ENCODE measurements at regions not wholly inside any gene's neighbourhood (a gene's known extent, or its start where the extent isn't known, plus 50 kb on each side); places are given as distances from the start of the nearest gene placed in this dataset.

DNA sequence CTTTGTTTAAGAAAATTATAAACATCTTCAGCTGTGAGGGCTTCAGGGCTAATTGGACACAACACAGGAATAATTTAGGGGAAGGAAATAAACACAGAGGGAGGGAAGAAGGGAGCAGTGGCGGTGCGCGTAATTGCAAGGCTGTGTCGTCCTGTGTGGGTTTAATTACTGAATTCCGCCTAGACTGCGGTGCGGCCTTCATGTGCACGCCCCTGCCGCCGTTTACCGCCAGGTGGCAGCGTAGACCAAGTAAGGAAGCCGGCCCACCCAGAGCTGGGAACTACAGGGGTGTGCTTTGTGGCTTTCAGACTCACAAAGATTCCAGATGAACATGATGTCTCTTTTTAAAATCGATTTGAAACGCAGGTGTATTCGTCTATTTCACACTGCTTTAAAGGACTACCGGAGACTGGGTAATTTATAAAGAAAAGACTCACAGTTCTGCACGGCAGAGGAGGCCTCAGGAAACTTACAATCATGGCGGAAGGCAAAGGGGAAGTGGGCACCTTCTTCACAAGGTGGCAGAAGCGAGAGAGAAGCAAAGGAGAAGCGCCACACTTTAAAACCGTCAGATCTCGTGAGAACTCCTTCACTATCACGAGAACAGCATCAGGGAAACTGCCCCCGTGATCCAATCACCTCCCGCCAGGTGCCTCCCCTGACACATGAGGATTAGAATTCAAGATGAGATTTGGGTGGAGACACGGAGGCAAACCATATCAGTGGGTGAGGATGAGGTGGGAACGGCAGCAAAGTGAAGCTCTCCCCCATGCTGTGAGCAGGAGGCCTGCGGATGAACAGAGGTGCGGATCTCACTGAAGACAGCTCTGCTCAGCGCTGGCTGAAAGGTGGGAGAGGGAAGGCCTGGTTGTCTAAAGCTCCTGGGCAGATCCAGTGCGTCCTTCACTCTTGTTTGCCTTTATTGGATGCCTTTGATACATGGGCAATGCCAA, 222.0 kb upstream of the PDE10A start:
- dilution Hi-C loops (cut with MboI; ENCODE audit: extremely low pct_ligation_motif_present, low sequenced_read_pairs) (no loop called here), intact Hi-C loops (cut with micrococcal nuclease) (loop anchor here (1.0 kb wide), 2 partner anchors 213 to 221 kb away; no protein-coding TSS in a partner anchor)
- DNase-seq (ENCODE audit: low read depth, low spot score) = peak; percentile 59
- Histone ChIP-seq H3K4me3 (replicated peaks in 1 of 3; ENCODE audit: insufficient read depth in 1 of 3, low read depth in 1 of 3, low read length in 3 of 3) (no peak overlapping the region), H4K20me1 (replicated peaks; ENCODE audit: control insufficient read depth, extremely low read depth, insufficient read depth, low read length) (no peaks in the 10 kb centered on the region), H3K27me3 (ENCODE audit: control insufficient read depth in 2 of 2, insufficient read depth in 2 of 2, low read length in 2 of 2) (no peaks in the 10 kb centered on the region), H3K9ac (replicated peaks; ENCODE audit: extremely low read depth, insufficient read depth, low read length) (no peak overlapping the region), H3K9me1 (replicated peaks; ENCODE audit: control insufficient read depth, extremely low read depth, insufficient read depth, low read length) (no peaks in the 10 kb centered on the region), H2AFZ (ENCODE audit: low read depth, low read length) (no peak overlapping the region), H3K27ac (ENCODE audit: insufficient read depth, low read depth, low read length) (no peak overlapping the region), H3K4me1 (ENCODE audit: control insufficient read depth, extremely low read depth, insufficient read depth, low read length) (no peaks in the 10 kb centered on the region), H3K36me3 (ENCODE audit: control insufficient read depth in 2 of 2, extremely low read depth in 1 of 2, insufficient read depth in 2 of 2, low read length in 2 of 2) (no peaks in the 10 kb centered on the region), H3K4me2 (ENCODE audit: insufficient read depth, low read length) (no peak overlapping the region), H3K9me3 (replicated peaks; ENCODE audit: control insufficient read depth, insufficient read depth, low read length) (no peaks in the 10 kb centered on the region), H3K79me2 (ENCODE audit: control insufficient read depth, insufficient read depth, low read length) (no peaks in the 10 kb centered on the region)
- POLR2A ChIA-PET = no interaction called here
- BruUV-seq (replicated peaks) = no TSS peak
- FAIRE-seq = peak; percentile 85
- CTCF ChIA-PET = interaction anchor here (0.6 to 4.3 kb wide), 10 partner anchors 11 to 516 kb away, joined by 3 to 79 read pairs (median 4); no protein-coding TSS in a partner anchor
- TF ChIP-seq, protein P1, sequence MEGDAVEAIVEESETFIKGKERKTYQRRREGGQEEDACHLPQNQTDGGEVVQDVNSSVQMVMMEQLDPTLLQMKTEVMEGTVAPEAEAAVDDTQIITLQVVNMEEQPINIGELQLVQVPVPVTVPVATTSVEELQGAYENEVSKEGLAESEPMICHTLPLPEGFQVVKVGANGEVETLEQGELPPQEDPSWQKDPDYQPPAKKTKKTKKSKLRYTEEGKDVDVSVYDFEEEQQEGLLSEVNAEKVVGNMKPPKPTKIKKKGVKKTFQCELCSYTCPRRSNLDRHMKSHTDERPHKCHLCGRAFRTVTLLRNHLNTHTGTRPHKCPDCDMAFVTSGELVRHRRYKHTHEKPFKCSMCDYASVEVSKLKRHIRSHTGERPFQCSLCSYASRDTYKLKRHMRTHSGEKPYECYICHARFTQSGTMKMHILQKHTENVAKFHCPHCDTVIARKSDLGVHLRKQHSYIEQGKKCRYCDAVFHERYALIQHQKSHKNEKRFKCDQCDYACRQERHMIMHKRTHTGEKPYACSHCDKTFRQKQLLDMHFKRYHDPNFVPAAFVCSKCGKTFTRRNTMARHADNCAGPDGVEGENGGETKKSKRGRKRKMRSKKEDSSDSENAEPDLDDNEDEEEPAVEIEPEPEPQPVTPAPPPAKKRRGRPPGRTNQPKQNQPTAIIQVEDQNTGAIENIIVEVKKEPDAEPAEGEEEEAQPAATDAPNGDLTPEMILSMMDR (IDR thresholded peaks at IDR 0.05; ENCODE audit: extremely low read depth in 1 of 2, insufficient read depth in 1 of 2, low read depth in 1 of 2, low read length in 2 of 2) = peak; percentile 81 to 88
- no peak for TF ChIP-seq POLR2A (IDR thresholded peaks at IDR 0.05; ENCODE audit: low read depth, low read length)

DNA sequence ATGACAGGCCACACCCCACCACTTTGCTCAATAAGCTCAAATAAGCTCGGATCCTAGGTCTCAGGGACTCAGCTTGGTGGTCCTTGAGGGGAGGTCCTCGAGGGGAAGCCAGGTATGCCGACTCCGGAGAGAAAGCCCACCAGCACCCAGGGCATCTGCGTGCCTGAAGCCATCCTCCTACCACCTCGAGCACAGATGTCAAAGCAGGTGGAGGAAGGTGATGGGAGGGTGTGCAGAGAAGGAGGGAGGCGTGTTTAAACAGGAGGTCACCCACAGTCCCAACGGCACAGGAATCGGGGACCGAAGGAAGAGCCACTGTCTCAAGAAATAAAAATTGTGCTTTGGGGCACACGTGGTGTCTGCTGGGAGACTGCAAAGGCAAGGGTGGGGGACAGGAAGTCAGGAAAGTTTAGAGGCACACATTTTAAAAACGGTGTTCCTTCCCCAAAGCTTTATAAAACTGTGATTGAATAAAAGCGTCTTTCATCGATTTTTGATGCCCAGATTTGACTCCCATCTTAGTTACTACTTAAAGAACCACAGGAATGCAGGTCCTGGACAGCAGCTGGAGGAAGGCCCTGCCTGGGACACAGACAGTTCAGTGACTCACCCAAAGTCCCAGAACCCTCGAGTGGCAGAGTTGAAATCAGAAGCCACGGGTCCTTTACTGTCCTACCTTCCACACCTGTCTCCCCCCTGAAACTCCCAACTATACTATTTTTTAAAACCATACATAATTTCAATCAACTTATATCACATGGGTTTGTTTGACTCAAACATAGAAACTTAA, 221.0 kb upstream of the PDE10A start:
- no peaks in the 10 kb centered on the region for H3K4me1 ChIP-seq (ENCODE audit: control insufficient read depth, extremely low read depth, insufficient read depth, low read length)
- H3K9ac ChIP-seq (replicated peaks; ENCODE audit: extremely low read depth, insufficient read depth, low read length) = no peak overlapping the region
- no peak overlapping the region for H2AFZ ChIP-seq (ENCODE audit: low read depth, low read length)
- no peaks in the 10 kb centered on the region for H3K9me3 ChIP-seq (replicated peaks; ENCODE audit: control insufficient read depth, insufficient read depth, low read length)
- no peaks in the 10 kb centered on the region for H3K27me3 ChIP-seq (ENCODE audit: control insufficient read depth in 2 of 2, insufficient read depth in 2 of 2, low read length in 2 of 2)
- no peaks in the 10 kb centered on the region for H3K36me3 ChIP-seq (ENCODE audit: control insufficient read depth in 2 of 2, extremely low read depth in 1 of 2, insufficient read depth in 2 of 2, low read length in 2 of 2)
- no peaks in the 10 kb centered on the region for H3K79me2 ChIP-seq (ENCODE audit: control insufficient read depth, insufficient read depth, low read length)
- no peak overlapping the region for H3K4me2 ChIP-seq (ENCODE audit: insufficient read depth, low read length)
- intact Hi-C loops (cut with micrococcal nuclease) = no loop called here
- no peaks in the 10 kb centered on the region for H3K9me1 ChIP-seq (replicated peaks; ENCODE audit: control insufficient read depth, extremely low read depth, insufficient read depth, low read length)
- POLR2A ChIA-PET = no interaction called here
- no peak overlapping the region for H3K4me3 ChIP-seq (replicated peaks in 1 of 3; ENCODE audit: insufficient read depth in 1 of 3, low read depth in 1 of 3, low read length in 3 of 3)
- DNase-seq (ENCODE audit: low read depth, low spot score) = no peak
- H4K20me1 ChIP-seq (replicated peaks; ENCODE audit: control insufficient read depth, extremely low read depth, insufficient read depth, low read length) = no peaks in the 10 kb centered on the region
- dilution Hi-C loops (cut with MboI; ENCODE audit: extremely low pct_ligation_motif_present, low sequenced_read_pairs) = no loop called here
- BruUV-seq (replicated peaks) = no TSS peak
- TF ChIP-seq JUN (IDR thresholded peaks at IDR 0.05; ENCODE audit: borderline replicate concordance, insufficient read depth, insufficient read length, low read depth) = no peak
- TF ChIP-seq, protein P2, sequence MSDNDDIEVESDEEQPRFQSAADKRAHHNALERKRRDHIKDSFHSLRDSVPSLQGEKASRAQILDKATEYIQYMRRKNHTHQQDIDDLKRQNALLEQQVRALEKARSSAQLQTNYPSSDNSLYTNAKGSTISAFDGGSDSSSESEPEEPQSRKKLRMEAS (IDR thresholded peaks at IDR 0.05; ENCODE audit: insufficient read depth, insufficient read length) = no peak
- TF ChIP-seq POLR2A (IDR thresholded peaks at IDR 0.05; ENCODE audit: low read depth, low read length) = no peak
- no peak for TF ChIP-seq POLR2AphosphoS5 (IDR thresholded peaks at IDR 0.05; ENCODE audit: insufficient read depth, low read depth, low read length)
- no peak for TF ChIP-seq MYC (IDR thresholded peaks at IDR 0.05; ENCODE audit: low read depth, low read length)
- no peak for TF ChIP-seq EZH2 (IDR thresholded peaks at IDR 0.05; ENCODE audit: borderline replicate concordance, low read depth, low read length, severe bottlenecking)
- TF ChIP-seq GATA2 (IDR thresholded peaks at IDR 0.05; ENCODE audit: insufficient read depth, insufficient read length, low read depth, low read length) = no peak
- no peak for TF ChIP-seq FOS (IDR thresholded peaks at IDR 0.05; ENCODE audit: borderline replicate concordance, insufficient read depth, low read length)
- TF ChIP-seq, protein P1 (IDR thresholded peaks at IDR 0.05; ENCODE audit: extremely low read depth in 1 of 2, insufficient read depth in 1 of 2, low read depth in 1 of 2, low read length in 2 of 2) = no peak
- no peak overlapping the region for H3K27ac ChIP-seq (ENCODE audit: insufficient read depth, low read depth, low read length)
- FAIRE-seq = no peak
- CTCF ChIA-PET = interaction anchor here (0.7 to 4.3 kb wide), 8 partner anchors 12 to 517 kb away, joined by 3 to 79 read pairs (median 5); no protein-coding TSS in a partner anchor

Data from endothelial cell of umbilical vein (primary cell).